GM12878 (cell line): ENCODE measurements at regions not wholly inside any gene's neighbourhood (a gene's known extent, or its start where the extent isn't known, plus 50 kb on each side); places are given as distances from the start of the nearest gene placed in this dataset.

Experiments
- ATAC-seq: fragments of 200-7000 bp; cut with Tn5 transposase; 3 replicates; pipeline ENCODE4 v1.9.1; 2020; ENCODE audit warnings: mild to moderate bottlenecking, moderate library complexity
- BruUV-seq: library from RNA; stranded (reverse); fragments of 400-500 nt; replicated peaks from 2 replicates; lab custom pipeline; 2021; lab: Mats Ljungman, UMichigan
- CTCF ChIA-PET: fragments of 300-600 bp; sonication (Branson Sonifier 250); formaldehyde crosslinking; extraction: SDS; loops from one replicate; lab custom pipeline; 2021; ENCODE audit warnings: inconsistent platforms; lab: Yijun Ruan, JAX
- POLR2A ChIA-PET: fragments of 350-600 bp; formaldehyde crosslinking; extraction: SDS; loops from one replicate; lab custom pipeline; 2021; ENCODE audit warnings: inconsistent platforms; lab: Charles Lee
- RAD21 ChIA-PET: fragments of 300-600 bp; sonication (Branson Sonifier 250); formaldehyde crosslinking; loops from one replicate; lab custom pipeline; 2023; ENCODE audit warnings: antibody characterized with exemption; ENCODE audit not compliant: unreplicated experiment; lab: Charles Lee
- SMC1A ChIA-PET: fragments of 300-600 bp; sonication (Branson Sonifier 250); formaldehyde crosslinking; loops from one replicate; lab custom pipeline; 2023; ENCODE audit not compliant: unreplicated experiment, uncharacterized antibody; lab: Charles Lee
- DNase-seq: peaks from one replicate; pipeline ENCODE4 v3.0.0-alpha.2; 2011; ENCODE audit warnings: low read depth, low spot score
- FAIRE-seq: peaks from 3 replicates; lab custom pipeline; 2011; peaks lifted over from hg19 to GRCh38; lab: Jason Lieb, UNC
- H2AFZ ChIP-seq: 2 replicates; pipeline ENCODE4 v1.6.0; 2011; ENCODE audit warnings: low read depth, low read length, control low read depth; ENCODE audit not compliant: control insufficient read depth
- H3K27ac ChIP-seq: 2 replicates; pipeline ENCODE4 v1.5.1; 2011; ENCODE audit warnings: control low read depth; ENCODE audit not compliant: control insufficient read depth, insufficient read depth
- H3K27me3 ChIP-seq, 2 experiments: replicated peaks in 1 of 2; 2 replicates each; pipeline versions ENCODE4 v1.6.0 to v1.6.1; 2011; ENCODE audit warnings: low read length in 1 of 2; ENCODE audit not compliant: control insufficient read depth in 2 of 2, insufficient read depth in 2 of 2
- H3K36me3 ChIP-seq, 2 experiments: 2 replicates each; pipeline ENCODE4 v1.5.1; 2011; ENCODE audit warnings: low read length in 1 of 2; ENCODE audit not compliant: control insufficient read depth in 2 of 2, insufficient read depth in 2 of 2
- H3K4me1 ChIP-seq: 2 replicates; pipeline ENCODE4 v1.6.1; 2011; ENCODE audit warnings: mild to moderate bottlenecking, low read length, moderate library complexity, mixed read lengths; ENCODE audit not compliant: control insufficient read depth, insufficient read depth
- H3K4me2 ChIP-seq: 2 replicates; pipeline ENCODE4 v1.6.0; 2011; ENCODE audit warnings: control low read depth; ENCODE audit not compliant: control insufficient read depth, insufficient read depth
- H3K4me3 ChIP-seq: fragments of 200-600 bp; sonication (generic); 2 replicates; pipeline ENCODE4 v1.5.1; 2016
- H3K79me2 ChIP-seq: 2 replicates; pipeline ENCODE4 v1.6.0; 2011; ENCODE audit warnings: low read length; ENCODE audit not compliant: control insufficient read depth, insufficient read depth
- H3K9ac ChIP-seq: 2 replicates; pipeline ENCODE4 v1.8.0; 2011; ENCODE audit warnings: low read length, control low read depth, mixed read lengths; ENCODE audit not compliant: control insufficient read depth, insufficient read depth
- H3K9me3 ChIP-seq: replicated peaks from 3 replicates; pipeline ENCODE4 v1.5.1; 2011; ENCODE audit warnings: mild to moderate bottlenecking, low read length; ENCODE audit not compliant: control insufficient read depth, insufficient read depth
- H4K20me1 ChIP-seq: 2 replicates; pipeline ENCODE4 v1.6.0; 2011; ENCODE audit not compliant: control insufficient read depth, insufficient read depth
- ATF3 ChIP-seq: IDR thresholded peaks from 2 replicates; pipeline ENCODE4 v1.6.1; 2011; ENCODE audit warnings: low read depth, mild to moderate bottlenecking, low read length, moderate library complexity, borderline replicate concordance; ENCODE audit errors: extremely low read depth
- CHD1 ChIP-seq: IDR thresholded peaks from 2 replicates; pipeline ENCODE4 v1.6.1; 2012; ENCODE audit warnings: low read depth, low read length, improper control_type of control experiment
- CTCF ChIP-seq, 3 experiments: IDR thresholded peaks in 2 of 3; conservative IDR thresholded peaks in 1 of 3; 2 replicates each; pipeline ENCODE4 v1.5.1; 2011; ENCODE audit warnings: low read depth in 3 of 3, low read length in 3 of 3, mild to moderate bottlenecking in 3 of 3, control low read depth in 2 of 3, moderate library complexity in 2 of 3, inconsistent platforms in 1 of 3, mixed read lengths in 1 of 3; ENCODE audit not compliant: control insufficient read depth in 2 of 3, insufficient read depth in 1 of 3; ENCODE audit errors: extremely low read depth in 1 of 3
- MYC ChIP-seq: IDR thresholded peaks from 2 replicates; pipeline ENCODE4 v1.6.1; 2011; ENCODE audit warnings: mild to moderate bottlenecking, low read length, moderate library complexity, inconsistent platforms; ENCODE audit not compliant: insufficient read depth, insufficient replicate concordance, insufficient read length, severe bottlenecking
- NFXL1 ChIP-seq: fragments of 450-650 bp; IDR thresholded peaks from 2 replicates; pipeline ENCODE4 v1.6.1; 2017; ENCODE audit warnings: antibody characterized with exemption, mild to moderate bottlenecking, borderline replicate concordance
- SRF ChIP-seq, 2 experiments: IDR thresholded peaks; 2 replicates each; pipeline ENCODE4 v1.6.1; 2011; ENCODE audit warnings: low read depth in 2 of 2, low read length in 2 of 2, mild to moderate bottlenecking in 1 of 2, moderate library complexity in 1 of 2
- ZNF274 ChIP-seq: IDR thresholded peaks from one replicate; pipeline ENCODE4 v1.8.0; 2011; ENCODE audit not compliant: insufficient read length, insufficient read depth
- ZSCAN29 ChIP-seq: fragments of 450-650 bp; IDR thresholded peaks from 2 replicates; pipeline ENCODE4 v1.6.1; 2017; ENCODE audit warnings: mild to moderate bottlenecking, moderate library complexity
- WGBS: methylation state at CpG from one replicate; pipeline ENCODE4 v1.1.6; 2016; ENCODE audit warnings: low lambda C conversion rate; ENCODE audit not compliant: insufficient replicate concordance, insufficient coverage; ENCODE audit errors: missing lambda C conversion rate; 5-methylcytosine and 5-hydroxymethylcytosine counted together
- in situ Hi-C: fragments of 300-500 bp; cut with MboI; formaldehyde crosslinking; loops from 9 replicates; pipeline ENCODE4 v1.14.3; 2018; ENCODE audit warnings: mixed read lengths
- intact Hi-C: fragments of 100-400 bp; cut with micrococcal nuclease; formaldehyde crosslinking; loops from one replicate; pipeline ENCODE4 v1.14.2; 2022; ENCODE audit not compliant: unreplicated experiment

- POLR2A ChIA-PET = no interaction called here
- FAIRE-seq (no peak), ATAC-seq (no peak), DNase-seq (no peak)
- intact Hi-C loops (no loop called here), in situ Hi-C loops (no loop called here)
- Histone ChIP-seq H3K4me2 (no peak overlapping the region), H3K79me2 (no peaks in the 10 kb centered on the region), H3K36me3 (no peaks in the 10 kb centered on the region), H3K27ac (no peak overlapping the region), H3K4me3 (no peak overlapping the region), H4K20me1 (no peaks in the 10 kb centered on the region), H3K9me3 (no peaks in the 10 kb centered on the region), H3K9ac (no peak overlapping the region), H3K27me3 (no peaks in the 10 kb centered on the region; a peak in 1 of 4 replicates), H3K4me1 (no peaks in the 10 kb centered on the region), H2AFZ (no peak overlapping the region)
- BruUV-seq = no TSS peak
- TF ChIP-seq CHD1 = no peak
- TF ChIP-seq ZSCAN29 = no peak
- no peak for TF ChIP-seq ATF3
- no peak for TF ChIP-seq CTCF (IDR thresholded peaks at IDR 0.05 in 2 of 3, conservative IDR thresholded peaks at IDR 0.05 in 1 of 3; ENCODE audit: control insufficient read depth in 2 of 3, extremely low read depth in 1 of 3, insufficient read depth in 1 of 3, low read depth in 3 of 3, low read length in 3 of 3)
- TF ChIP-seq ZNF274 = no peak
- TF ChIP-seq SRF (IDR thresholded peaks at IDR 0.05; ENCODE audit: low read depth in 2 of 2, low read length in 2 of 2) = no peak
- no peak for TF ChIP-seq MYC
- TF ChIP-seq NFXL1 = no peak
- 40% methylated on average over 1 of the region's 1 CpG for WGBS
- RAD21 ChIA-PET = no interaction called here
- CTCF ChIA-PET = no interaction called here
- SMC1A ChIA-PET = no interaction called here
Observed at GRCh38 chr11:15580056-15580774, 465.5 kb downstream of the INSC start.
